IMR-90 (cell line): ENCODE measurements at regions not wholly inside any gene's neighbourhood (a gene's known extent, or its start where the extent isn't known, plus 50 kb on each side); places are given as distances from the start of the nearest gene placed in this dataset.

Experiments used
- CTCF ChIP-seq: conservative IDR thresholded peaks from 2 replicates; pipeline ENCODE4 v1.5.1; 2012; ENCODE audit warnings: mild to moderate bottlenecking, low read depth, low read length, improper control_type of control experiment
- MAFK ChIP-seq: IDR thresholded peaks from 2 replicates; pipeline ENCODE4 v1.6.1; 2012; ENCODE audit warnings: low read depth, low read length, improper control_type of control experiment
- NFE2L2 ChIP-seq: fragments of 150-350 bp; IDR thresholded peaks from 2 replicates; pipeline ENCODE4 v1.6.1; 2016; ENCODE audit warnings: low read depth, mild to moderate bottlenecking, low read length
- RAD21 ChIP-seq: IDR thresholded peaks from 2 replicates; pipeline ENCODE4 v1.6.1; 2012; ENCODE audit warnings: low read length, improper control_type of control experiment

GRCh38 chr1:244289991-244290785, 161.5 kb downstream of the ADSS2 start:
- TF ChIP-seq RAD21 (no peak), CTCF (no peak), MAFK (no peak), NFE2L2 (no peak)
